WTC11 (cell line): ENCODE measurements at regions not wholly inside any gene's neighbourhood (a gene's known extent, or its start where the extent isn't known, plus 50 kb on each side); places are given as distances from the start of the nearest gene placed in this dataset.

Experiments
- ATAC-seq: fragments of 200-7000 bp; cut with Tn5 transposase; 2 replicates; pipeline ENCODE4 v1.10.0; 2021; ENCODE audit warnings: mild to moderate bottlenecking, moderate library complexity
- CTCF ChIA-PET: fragments of 300-600 bp; sonication (Branson Sonifier 250); formaldehyde crosslinking; loops from one replicate; lab custom pipeline; 2021; ENCODE audit warnings: antibody characterized with exemption; lab: Charles Lee
- POLR2A ChIA-PET: fragments of 350-600 bp; sonication (Branson Sonifier 250); formaldehyde crosslinking; loops from one replicate; lab custom pipeline; 2021; ENCODE audit warnings: antibody characterized with exemption; lab: Charles Lee
- DNase-seq: peaks from one replicate; pipeline ENCODE4 v3.0.0; 2021; ENCODE audit warnings: low spot score
- H3K27ac Mint-ChIP-seq: 2 replicates; pipeline ENCODE4 v1.8.0; 2021; ENCODE audit warnings: mixed read lengths
- H3K27me3 Mint-ChIP-seq: 2 replicates; pipeline ENCODE4 v1.8.0; 2021; ENCODE audit warnings: low read depth, mild to moderate bottlenecking, moderate library complexity, mixed read lengths
- H3K36me3 Mint-ChIP-seq: 2 replicates; pipeline ENCODE4 v1.8.0; 2021; ENCODE audit warnings: mixed read lengths
- H3K4me1 Mint-ChIP-seq: 2 replicates; pipeline ENCODE4 v1.8.0; 2022; ENCODE audit warnings: mixed read lengths
- H3K4me3 Mint-ChIP-seq: 2 replicates; pipeline ENCODE4 v1.8.0; 2021; ENCODE audit warnings: mild to moderate bottlenecking, moderate library complexity, mixed read lengths
- H3K9me3 Mint-ChIP-seq: 2 replicates; pipeline ENCODE4 v1.8.0; 2021; ENCODE audit warnings: mixed read lengths
- EMX1 ChIP-seq: fragments of 250-450 bp; sonication (Bioruptor Pico); IDR thresholded peaks from 2 replicates; pipeline ENCODE4 v1.8.0; 2021; ENCODE audit warnings: mild to moderate bottlenecking
- ETV6 ChIP-seq: sonication (generic); formaldehyde crosslinking; IDR thresholded peaks from 2 replicates; pipeline ENCODE4 v1.8.1; 2022; ENCODE audit warnings: mild to moderate bottlenecking, missing genetic modification reagents
- GABPB1 ChIP-seq: sonication (generic); formaldehyde crosslinking; IDR thresholded peaks from 2 replicates; pipeline ENCODE4 v1.8.1; 2023; ENCODE audit warnings: mild to moderate bottlenecking, missing genetic modification reagents
- GTF2I ChIP-seq: fragments of 250-450 bp; sonication (Bioruptor Pico); conservative IDR thresholded peaks from 2 replicates; pipeline ENCODE4 v1.4.0; 2021; ENCODE audit warnings: mild to moderate bottlenecking
- JUN ChIP-seq: sonication (generic); formaldehyde crosslinking; IDR thresholded peaks from 2 replicates; pipeline ENCODE4 v1.8.0; 2023; ENCODE audit warnings: mild to moderate bottlenecking, missing genetic modification reagents
- NR3C1 ChIP-seq: sonication (generic); formaldehyde crosslinking; conservative IDR thresholded peaks from 2 replicates; pipeline ENCODE4 v1.8.1; 2023; ENCODE audit warnings: low read depth, mild to moderate bottlenecking, missing genetic modification reagents
- SP1 ChIP-seq: sonication (generic); formaldehyde crosslinking; conservative IDR thresholded peaks from 2 replicates; pipeline ENCODE4 v1.8.1; 2022; ENCODE audit warnings: missing genetic modification reagents
- TCF7 ChIP-seq: sonication (generic); formaldehyde crosslinking; IDR thresholded peaks from 2 replicates; pipeline ENCODE4 v1.8.0; 2022; ENCODE audit warnings: mild to moderate bottlenecking, low read depth, missing genetic modification reagents, moderate library complexity
- ZNF423 ChIP-seq: fragments of 250-450 bp; sonication (Bioruptor Pico); IDR thresholded peaks from 2 replicates; pipeline ENCODE4 v2.1.2; 2022; ENCODE audit warnings: mild to moderate bottlenecking, moderate library complexity
- TF ChIP-seq, protein P1 (sequence below): sonication (generic); formaldehyde crosslinking; IDR thresholded peaks from 2 replicates; pipeline ENCODE4 v1.8.1; 2022; ENCODE audit warnings: low read depth, missing genetic modification reagents, borderline replicate concordance
- TF ChIP-seq, protein P2 (sequence below): sonication (generic); formaldehyde crosslinking; IDR thresholded peaks from 2 replicates; pipeline ENCODE4 v1.8.0; 2023; ENCODE audit warnings: mild to moderate bottlenecking, missing genetic modification reagents
- TF ChIP-seq, protein P3 (sequence below): fragments of 250-450 bp; sonication (Bioruptor Pico); IDR thresholded peaks from 2 replicates; pipeline ENCODE4 v1.9.0; 2021; ENCODE audit warnings: mild to moderate bottlenecking
- TF ChIP-seq, protein P4 (sequence below): sonication (generic); formaldehyde crosslinking; IDR thresholded peaks from 2 replicates; pipeline ENCODE4 v1.8.1; 2022; ENCODE audit warnings: mild to moderate bottlenecking, moderate library complexity, missing genetic modification reagents
- TF ChIP-seq, protein P5 (sequence below): sonication (generic); formaldehyde crosslinking; IDR thresholded peaks from 2 replicates; pipeline ENCODE4 v1.8.1; 2023; ENCODE audit warnings: mild to moderate bottlenecking, moderate library complexity, missing genetic modification reagents
- TF ChIP-seq, protein P6 (sequence below): sonication (generic); formaldehyde crosslinking; IDR thresholded peaks from 2 replicates; pipeline ENCODE4 v1.8.0; 2023; ENCODE audit warnings: missing genetic modification reagents, mild to moderate bottlenecking, borderline replicate concordance
- TF ChIP-seq, protein P7 (sequence below): fragments of 250-450 bp; sonication (Bioruptor Pico); IDR thresholded peaks from 2 replicates; pipeline ENCODE4 v2.1.2; 2022; ENCODE audit warnings: mild to moderate bottlenecking, moderate library complexity
- TF ChIP-seq, protein P8 (sequence below): fragments of 200-600 bp; IDR thresholded peaks from 2 replicates; pipeline ENCODE4 v1.8.0; 2022; ENCODE audit warnings: antibody characterized with exemption

DNA sequence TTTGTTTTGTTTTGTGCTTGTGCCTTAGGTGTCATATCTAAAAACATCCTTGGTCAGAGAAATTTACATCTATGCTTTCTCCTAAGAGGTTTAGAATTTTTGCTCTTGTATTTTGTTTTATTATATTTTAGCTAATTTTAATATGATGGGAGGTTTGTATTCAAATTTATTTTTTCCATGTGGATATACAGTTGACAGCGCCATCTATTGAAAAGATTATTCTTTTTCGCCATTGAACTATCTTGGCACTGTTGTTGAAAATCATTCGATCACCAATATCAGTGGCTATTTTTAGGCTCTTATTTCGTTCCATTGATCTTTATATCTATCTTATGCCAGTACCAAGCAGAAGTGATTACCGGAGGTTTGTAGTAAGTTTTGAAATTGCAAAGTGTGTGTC lies 510.3 kb downstream of the BRD1 start:
- ChIA-PET CTCF (interaction anchor here (1.5 kb wide), 1 partner anchor 12 kb away, joined by 7 read pairs; no protein-coding TSS in a partner anchor), POLR2A (no interaction called here)

DNA sequence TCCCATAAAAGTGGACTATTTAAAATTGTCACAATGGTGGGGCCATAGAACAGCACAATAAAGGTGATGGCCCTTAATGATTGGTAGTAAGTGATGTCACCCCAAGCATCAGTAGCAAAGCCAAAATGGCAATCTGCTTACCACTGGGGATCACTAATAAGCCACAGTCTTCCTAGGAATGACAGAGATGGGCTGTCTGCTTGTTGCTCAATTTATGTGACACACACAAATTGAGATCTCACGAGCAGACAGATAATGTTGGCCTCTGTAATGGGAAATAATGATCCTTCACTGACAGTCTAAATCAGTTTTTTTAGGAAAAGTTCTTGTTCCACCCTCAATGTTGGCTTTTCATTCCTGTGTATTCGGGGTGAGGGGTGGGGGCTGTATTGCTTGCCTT lies 515.1 kb downstream of the BRD1 start:
- no peaks in the 10 kb centered on the region for H3K9me3 Mint-ChIP-seq
- no peaks in the 10 kb centered on the region for H3K36me3 Mint-ChIP-seq
- H3K4me1 Mint-ChIP-seq = no peaks in the 10 kb centered on the region
- no peak overlapping the region for H3K4me3 Mint-ChIP-seq
- POLR2A ChIA-PET = interaction anchor here (0.6 kb wide), 1 partner anchor 96 kb away, joined by 3 read pairs; no protein-coding TSS in a partner anchor
- no peak for DNase-seq
- H3K27me3 Mint-ChIP-seq = no peaks in the 10 kb centered on the region; the same call in 1 of the 2 replicates
- TF ChIP-seq, protein P1, sequence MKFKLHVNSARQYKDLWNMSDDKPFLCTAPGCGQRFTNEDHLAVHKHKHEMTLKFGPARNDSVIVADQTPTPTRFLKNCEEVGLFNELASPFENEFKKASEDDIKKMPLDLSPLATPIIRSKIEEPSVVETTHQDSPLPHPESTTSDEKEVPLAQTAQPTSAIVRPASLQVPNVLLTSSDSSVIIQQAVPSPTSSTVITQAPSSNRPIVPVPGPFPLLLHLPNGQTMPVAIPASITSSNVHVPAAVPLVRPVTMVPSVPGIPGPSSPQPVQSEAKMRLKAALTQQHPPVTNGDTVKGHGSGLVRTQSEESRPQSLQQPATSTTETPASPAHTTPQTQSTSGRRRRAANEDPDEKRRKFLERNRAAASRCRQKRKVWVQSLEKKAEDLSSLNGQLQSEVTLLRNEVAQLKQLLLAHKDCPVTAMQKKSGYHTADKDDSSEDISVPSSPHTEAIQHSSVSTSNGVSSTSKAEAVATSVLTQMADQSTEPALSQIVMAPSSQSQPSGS = no peak
- TF ChIP-seq GABPB1 (CRISPR knock-in tag) = no peak
- no peak for TF ChIP-seq SP1 (CRISPR knock-in tag)
- no peak for TF ChIP-seq EMX1 (CRISPR knock-in tag)
- TF ChIP-seq, protein P2, sequence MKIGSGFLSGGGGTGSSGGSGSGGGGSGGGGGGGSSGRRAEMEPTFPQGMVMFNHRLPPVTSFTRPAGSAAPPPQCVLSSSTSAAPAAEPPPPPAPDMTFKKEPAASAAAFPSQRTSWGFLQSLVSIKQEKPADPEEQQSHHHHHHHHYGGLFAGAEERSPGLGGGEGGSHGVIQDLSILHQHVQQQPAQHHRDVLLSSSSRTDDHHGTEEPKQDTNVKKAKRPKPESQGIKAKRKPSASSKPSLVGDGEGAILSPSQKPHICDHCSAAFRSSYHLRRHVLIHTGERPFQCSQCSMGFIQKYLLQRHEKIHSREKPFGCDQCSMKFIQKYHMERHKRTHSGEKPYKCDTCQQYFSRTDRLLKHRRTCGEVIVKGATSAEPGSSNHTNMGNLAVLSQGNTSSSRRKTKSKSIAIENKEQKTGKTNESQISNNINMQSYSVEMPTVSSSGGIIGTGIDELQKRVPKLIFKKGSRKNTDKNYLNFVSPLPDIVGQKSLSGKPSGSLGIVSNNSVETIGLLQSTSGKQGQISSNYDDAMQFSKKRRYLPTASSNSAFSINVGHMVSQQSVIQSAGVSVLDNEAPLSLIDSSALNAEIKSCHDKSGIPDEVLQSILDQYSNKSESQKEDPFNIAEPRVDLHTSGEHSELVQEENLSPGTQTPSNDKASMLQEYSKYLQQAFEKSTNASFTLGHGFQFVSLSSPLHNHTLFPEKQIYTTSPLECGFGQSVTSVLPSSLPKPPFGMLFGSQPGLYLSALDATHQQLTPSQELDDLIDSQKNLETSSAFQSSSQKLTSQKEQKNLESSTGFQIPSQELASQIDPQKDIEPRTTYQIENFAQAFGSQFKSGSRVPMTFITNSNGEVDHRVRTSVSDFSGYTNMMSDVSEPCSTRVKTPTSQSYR (CRISPR knock-in tag) = no peak
- TF ChIP-seq, protein P3, sequence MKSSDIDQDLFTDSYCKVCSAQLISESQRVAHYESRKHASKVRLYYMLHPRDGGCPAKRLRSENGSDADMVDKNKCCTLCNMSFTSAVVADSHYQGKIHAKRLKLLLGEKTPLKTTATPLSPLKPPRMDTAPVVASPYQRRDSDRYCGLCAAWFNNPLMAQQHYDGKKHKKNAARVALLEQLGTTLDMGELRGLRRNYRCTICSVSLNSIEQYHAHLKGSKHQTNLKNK (CRISPR knock-in tag) = no peak
- TF ChIP-seq ZNF423 (CRISPR knock-in tag) = no peak
- no peak for TF ChIP-seq JUN (CRISPR knock-in tag)
- TF ChIP-seq, protein P4, sequence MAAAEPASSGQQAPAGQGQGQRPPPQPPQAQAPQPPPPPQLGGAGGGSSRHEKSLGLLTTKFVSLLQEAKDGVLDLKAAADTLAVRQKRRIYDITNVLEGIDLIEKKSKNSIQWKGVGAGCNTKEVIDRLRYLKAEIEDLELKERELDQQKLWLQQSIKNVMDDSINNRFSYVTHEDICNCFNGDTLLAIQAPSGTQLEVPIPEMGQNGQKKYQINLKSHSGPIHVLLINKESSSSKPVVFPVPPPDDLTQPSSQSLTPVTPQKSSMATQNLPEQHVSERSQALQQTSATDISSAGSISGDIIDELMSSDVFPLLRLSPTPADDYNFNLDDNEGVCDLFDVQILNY (CRISPR knock-in tag) = no peak
- TF ChIP-seq GTF2I (CRISPR knock-in tag) = no peak
- TF ChIP-seq, protein P5, sequence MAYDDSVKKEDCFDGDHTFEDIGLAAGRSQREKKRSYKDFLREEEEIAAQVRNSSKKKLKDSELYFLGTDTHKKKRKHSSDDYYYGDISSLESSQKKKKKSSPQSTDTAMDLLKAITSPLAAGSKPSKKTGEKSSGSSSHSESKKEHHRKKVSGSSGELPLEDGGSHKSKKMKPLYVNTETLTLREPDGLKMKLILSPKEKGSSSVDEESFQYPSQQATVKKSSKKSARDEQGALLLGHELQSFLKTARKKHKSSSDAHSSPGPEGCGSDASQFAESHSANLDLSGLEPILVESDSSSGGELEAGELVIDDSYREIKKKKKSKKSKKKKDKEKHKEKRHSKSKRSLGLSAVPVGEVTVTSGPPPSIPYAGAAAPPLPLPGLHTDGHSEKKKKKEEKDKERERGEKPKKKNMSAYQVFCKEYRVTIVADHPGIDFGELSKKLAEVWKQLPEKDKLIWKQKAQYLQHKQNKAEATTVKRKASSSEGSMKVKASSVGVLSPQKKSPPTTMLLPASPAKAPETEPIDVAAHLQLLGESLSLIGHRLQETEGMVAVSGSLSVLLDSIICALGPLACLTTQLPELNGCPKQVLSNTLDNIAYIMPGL = no peak
- no peak for TF ChIP-seq ETV6 (CRISPR knock-in tag)
- TF ChIP-seq NR3C1 (CRISPR knock-in tag) = no peak
- TF ChIP-seq, protein P6, sequence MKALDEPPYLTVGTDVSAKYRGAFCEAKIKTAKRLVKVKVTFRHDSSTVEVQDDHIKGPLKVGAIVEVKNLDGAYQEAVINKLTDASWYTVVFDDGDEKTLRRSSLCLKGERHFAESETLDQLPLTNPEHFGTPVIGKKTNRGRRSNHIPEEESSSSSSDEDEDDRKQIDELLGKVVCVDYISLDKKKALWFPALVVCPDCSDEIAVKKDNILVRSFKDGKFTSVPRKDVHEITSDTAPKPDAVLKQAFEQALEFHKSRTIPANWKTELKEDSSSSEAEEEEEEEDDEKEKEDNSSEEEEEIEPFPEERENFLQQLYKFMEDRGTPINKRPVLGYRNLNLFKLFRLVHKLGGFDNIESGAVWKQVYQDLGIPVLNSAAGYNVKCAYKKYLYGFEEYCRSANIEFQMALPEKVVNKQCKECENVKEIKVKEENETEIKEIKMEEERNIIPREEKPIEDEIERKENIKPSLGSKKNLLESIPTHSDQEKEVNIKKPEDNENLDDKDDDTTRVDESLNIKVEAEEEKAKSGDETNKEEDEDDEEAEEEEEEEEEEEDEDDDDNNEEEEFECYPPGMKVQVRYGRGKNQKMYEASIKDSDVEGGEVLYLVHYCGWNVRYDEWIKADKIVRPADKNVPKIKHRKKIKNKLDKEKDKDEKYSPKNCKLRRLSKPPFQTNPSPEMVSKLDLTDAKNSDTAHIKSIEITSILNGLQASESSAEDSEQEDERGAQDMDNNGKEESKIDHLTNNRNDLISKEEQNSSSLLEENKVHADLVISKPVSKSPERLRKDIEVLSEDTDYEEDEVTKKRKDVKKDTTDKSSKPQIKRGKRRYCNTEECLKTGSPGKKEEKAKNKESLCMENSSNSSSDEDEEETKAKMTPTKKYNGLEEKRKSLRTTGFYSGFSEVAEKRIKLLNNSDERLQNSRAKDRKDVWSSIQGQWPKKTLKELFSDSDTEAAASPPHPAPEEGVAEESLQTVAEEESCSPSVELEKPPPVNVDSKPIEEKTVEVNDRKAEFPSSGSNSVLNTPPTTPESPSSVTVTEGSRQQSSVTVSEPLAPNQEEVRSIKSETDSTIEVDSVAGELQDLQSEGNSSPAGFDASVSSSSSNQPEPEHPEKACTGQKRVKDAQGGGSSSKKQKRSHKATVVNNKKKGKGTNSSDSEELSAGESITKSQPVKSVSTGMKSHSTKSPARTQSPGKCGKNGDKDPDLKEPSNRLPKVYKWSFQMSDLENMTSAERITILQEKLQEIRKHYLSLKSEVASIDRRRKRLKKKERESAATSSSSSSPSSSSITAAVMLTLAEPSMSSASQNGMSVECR = no peak
- TF ChIP-seq, protein P7, sequence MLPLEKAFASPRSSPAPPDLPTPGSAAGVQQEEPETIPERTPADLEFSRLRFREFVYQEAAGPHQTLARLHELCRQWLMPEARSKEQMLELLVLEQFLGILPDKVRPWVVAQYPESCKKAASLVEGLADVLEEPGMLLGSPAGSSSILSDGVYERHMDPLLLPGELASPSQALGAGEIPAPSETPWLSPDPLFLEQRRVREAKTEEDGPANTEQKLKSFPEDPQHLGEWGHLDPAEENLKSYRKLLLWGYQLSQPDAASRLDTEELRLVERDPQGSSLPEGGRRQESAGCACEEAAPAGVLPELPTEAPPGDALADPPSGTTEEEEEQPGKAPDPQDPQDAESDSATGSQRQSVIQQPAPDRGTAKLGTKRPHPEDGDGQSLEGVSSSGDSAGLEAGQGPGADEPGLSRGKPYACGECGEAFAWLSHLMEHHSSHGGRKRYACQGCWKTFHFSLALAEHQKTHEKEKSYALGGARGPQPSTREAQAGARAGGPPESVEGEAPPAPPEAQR (CRISPR knock-in tag) = no peak
- H3K27ac Mint-ChIP-seq = no peak overlapping the region
- CTCF ChIA-PET = no interaction called here
- no peak for ATAC-seq

More for the DNA sequence above, 510.3 kb downstream of the BRD1 start:
- H3K9me3 Mint-ChIP-seq = no peaks in the 10 kb centered on the region
- H3K27me3 Mint-ChIP-seq = no peaks in the 10 kb centered on the region
- TF ChIP-seq GTF2I (CRISPR knock-in tag) = no peak
- TF ChIP-seq, protein P8, sequence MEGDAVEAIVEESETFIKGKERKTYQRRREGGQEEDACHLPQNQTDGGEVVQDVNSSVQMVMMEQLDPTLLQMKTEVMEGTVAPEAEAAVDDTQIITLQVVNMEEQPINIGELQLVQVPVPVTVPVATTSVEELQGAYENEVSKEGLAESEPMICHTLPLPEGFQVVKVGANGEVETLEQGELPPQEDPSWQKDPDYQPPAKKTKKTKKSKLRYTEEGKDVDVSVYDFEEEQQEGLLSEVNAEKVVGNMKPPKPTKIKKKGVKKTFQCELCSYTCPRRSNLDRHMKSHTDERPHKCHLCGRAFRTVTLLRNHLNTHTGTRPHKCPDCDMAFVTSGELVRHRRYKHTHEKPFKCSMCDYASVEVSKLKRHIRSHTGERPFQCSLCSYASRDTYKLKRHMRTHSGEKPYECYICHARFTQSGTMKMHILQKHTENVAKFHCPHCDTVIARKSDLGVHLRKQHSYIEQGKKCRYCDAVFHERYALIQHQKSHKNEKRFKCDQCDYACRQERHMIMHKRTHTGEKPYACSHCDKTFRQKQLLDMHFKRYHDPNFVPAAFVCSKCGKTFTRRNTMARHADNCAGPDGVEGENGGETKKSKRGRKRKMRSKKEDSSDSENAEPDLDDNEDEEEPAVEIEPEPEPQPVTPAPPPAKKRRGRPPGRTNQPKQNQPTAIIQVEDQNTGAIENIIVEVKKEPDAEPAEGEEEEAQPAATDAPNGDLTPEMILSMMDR = no peak
- TF ChIP-seq TCF7 (CRISPR knock-in tag) = no peak
- no peak overlapping the region for H3K27ac Mint-ChIP-seq
- ATAC-seq (no peak), DNase-seq (no peak)
- H3K36me3 Mint-ChIP-seq = no peaks in the 10 kb centered on the region
- H3K4me1 Mint-ChIP-seq = no peaks in the 10 kb centered on the region
- H3K4me3 Mint-ChIP-seq = no peak overlapping the region
